A172 (cell line): ENCODE measurements at regions not wholly inside any gene's neighbourhood (a gene's known extent, or its start where the extent isn't known, plus 50 kb on each side); places are given as distances from the start of the nearest gene placed in this dataset.

Experiments used
- DNase-seq: peaks from one replicate; pipeline ENCODE4 v3.0.0-alpha.2; 2015; ENCODE audit warnings: low spot score

- no peak for DNase-seq
Measured at GRCh38 chr3:21801631-21802030, 50.6 kb upstream of the ZNF385D start.

- no peak for DNase-seq
Measured at GRCh38 chr3:21803604-21804003, 52.6 kb upstream of the ZNF385D start.

GRCh38 chr3:21804330-21804729 lies 53.3 kb upstream of the ZNF385D start:
- DNase-seq: no peak

GRCh38 chr3:21806733-21807132 lies 55.7 kb upstream of the ZNF385D start:
- DNase-seq: no peak

GRCh38 chr3:21825684-21826083 lies 74.7 kb upstream of the ZNF385D start:
- DNase-seq: no peak

- DNase-seq: peak; percentile 52
Measured at GRCh38 chr3:21826416-21826815, 75.4 kb upstream of the ZNF385D start.

- DNase-seq: no peak
Measured at GRCh38 chr3:21830541-21830940, 79.5 kb upstream of the ZNF385D start.

- no peak for DNase-seq
Measured at GRCh38 chr3:21835264-21835663, 84.3 kb upstream of the ZNF385D start.

GRCh38 chr3:21836227-21836626 lies 85.2 kb upstream of the ZNF385D start:
- no peak for DNase-seq

- DNase-seq: no peak
Measured at GRCh38 chr3:21839176-21839575, 88.2 kb upstream of the ZNF385D start.

- peak; percentile 90 for DNase-seq
Measured at GRCh38 chr3:21839592-21839991, 88.6 kb upstream of the ZNF385D start.

GRCh38 chr3:21847005-21847404 lies 96.0 kb upstream of the ZNF385D start:
- DNase-seq: no peak

GRCh38 chr3:21859124-21860081 lies 108.4 kb upstream of the ZNF385D start:
- DNase-seq: no peak

- DNase-seq: no peak
Measured at GRCh38 chr3:21860082-21860475, 109.1 kb upstream of the ZNF385D start.

- DNase-seq: no peak
Measured at GRCh38 chr3:21860657-21861056, 109.6 kb upstream of the ZNF385D start.

GRCh38 chr3:21876782-21877181 lies 125.8 kb upstream of the ZNF385D start:
- DNase-seq: no peak

GRCh38 chr3:21877214-21877754 lies 126.3 kb upstream of the ZNF385D start:
- DNase-seq: no peak

- no peak for DNase-seq
Measured at GRCh38 chr3:21879184-21879886, 128.3 kb upstream of the ZNF385D start.

GRCh38 chr3:21888656-21889055 lies 137.6 kb upstream of the ZNF385D start:
- DNase-seq: no peak

- no peak for DNase-seq
Measured at GRCh38 chr3:21889166-21889565, 138.2 kb upstream of the ZNF385D start.

GRCh38 chr3:21892104-21892503 lies 141.1 kb upstream of the ZNF385D start:
- DNase-seq: no peak

GRCh38 chr3:21893242-21893641 lies 142.2 kb upstream of the ZNF385D start:
- peak; percentile 40 for DNase-seq
